ENCODE measurements at regions not wholly inside any gene's neighbourhood (a gene's known extent, or its start where the extent isn't known, plus 50 kb on each side); places are given as distances from the start of the nearest gene placed in this dataset.

DNA sequence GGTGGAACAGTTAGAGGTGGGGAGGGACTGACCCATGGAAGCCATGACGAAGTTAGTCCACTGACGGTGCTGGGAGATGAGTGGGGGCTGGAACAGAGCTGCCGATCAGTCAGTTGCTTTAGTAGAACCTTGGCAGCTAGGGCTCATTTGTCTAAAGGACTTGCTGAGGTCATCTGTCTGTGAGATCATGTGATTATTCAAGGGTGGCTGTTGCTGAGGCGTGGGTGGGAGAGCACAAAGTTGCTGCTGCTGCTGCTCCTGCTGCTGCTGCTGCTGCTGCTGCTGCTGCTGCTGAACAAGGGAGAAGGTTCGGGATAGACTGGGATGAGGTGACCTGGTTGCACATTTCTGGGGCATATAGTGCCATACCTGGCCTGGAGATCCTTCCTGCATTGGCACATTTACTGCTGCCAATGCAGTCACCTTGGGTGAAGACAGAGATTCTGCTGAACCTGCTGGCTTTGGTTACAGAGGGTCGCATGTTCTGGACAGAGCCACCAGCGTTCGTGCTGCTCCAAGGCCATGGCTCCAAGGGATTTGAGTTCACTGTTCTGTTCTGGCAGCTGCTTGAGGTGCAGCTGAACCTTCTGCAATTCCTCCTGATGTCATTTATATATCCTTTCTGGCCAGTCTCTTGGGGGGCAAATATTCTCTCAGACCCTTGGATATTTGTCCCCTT is 840.5 kb downstream of the HACE1 start:
- no peak for DNase-seq

DNA sequence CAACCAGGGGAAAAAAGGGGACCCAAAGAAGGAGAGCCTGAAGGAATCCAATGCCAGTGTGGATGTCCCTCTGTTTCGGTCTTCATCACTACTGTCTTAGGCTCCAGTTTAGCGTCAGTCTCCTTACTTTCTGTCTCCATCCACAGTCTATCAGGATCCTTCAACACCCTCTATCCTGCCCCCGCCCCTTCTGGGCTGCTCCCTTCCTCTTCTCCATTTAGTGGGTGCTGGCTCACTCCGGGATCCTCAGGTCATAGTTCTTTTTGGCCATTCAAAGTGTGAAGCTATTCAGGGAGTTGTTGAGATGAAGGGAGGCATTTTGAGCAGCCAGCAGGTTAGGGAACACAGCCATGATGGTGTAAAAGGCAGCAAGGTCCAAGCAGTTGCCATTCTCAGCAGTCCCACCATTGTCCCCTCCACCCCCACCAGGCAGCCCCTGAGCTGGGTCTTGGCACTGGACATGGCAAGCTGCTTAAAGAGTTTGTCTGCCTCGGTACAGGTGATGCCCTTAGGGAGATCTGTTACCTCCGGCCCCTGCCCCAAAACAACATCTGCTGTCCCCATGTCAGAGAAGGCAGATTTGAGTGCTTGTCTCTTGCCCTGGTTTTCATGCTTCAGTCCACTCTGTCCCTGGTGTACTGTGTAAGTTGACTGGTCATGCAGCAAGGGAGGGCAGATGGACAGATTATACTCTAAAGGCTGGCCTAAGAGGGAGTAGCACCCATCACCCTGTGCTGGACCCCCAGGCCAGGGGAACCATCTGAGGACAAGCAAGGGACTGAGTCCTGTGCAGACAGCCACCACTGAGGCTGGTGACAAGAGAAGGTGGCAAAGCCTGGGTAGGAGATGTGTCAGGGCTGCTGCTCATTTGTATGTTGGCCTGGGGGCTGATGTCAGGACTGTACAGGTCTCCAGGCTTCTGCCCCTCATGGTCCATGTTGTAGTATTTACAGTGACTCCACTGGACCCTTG is 842.0 kb downstream of the HACE1 start:
- no peak for DNase-seq

DNA sequence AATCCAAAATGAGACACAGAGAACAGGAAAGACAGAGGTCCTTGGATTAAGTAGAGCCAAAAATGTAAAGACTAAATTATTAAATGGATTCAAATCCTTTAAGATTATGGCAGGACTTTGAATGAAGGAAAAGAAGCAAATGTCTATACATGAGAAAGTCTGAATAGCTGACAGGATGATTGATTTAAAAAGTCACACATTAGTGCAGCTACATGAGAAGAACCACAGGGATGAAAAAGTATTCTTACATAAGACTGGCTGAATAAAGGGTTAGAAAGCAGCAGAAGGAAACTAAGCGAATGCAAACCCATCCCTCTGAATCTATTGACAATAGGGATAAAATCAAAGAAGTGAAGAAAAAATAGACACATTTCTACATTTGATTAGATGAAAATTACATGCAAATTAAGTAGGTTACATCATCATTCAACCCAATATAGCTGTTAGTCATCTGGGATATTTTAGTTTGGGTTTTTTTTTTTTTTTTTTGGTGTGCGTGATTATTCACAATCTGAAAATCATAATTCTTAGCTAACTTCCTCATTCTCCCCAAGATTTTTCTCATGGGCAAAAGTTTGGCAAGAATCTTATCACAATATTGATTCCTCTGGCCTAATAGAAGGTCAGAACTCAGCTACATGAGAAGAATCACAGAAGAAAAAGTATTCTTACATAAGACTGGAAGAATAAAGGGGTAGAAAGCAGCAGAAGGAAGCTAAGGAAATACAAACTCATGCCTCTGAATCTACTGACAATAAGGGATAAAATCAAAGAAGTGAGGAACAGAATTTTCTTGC is 845.4 kb downstream of the HACE1 start:
- DNase-seq = no peak

DNA sequence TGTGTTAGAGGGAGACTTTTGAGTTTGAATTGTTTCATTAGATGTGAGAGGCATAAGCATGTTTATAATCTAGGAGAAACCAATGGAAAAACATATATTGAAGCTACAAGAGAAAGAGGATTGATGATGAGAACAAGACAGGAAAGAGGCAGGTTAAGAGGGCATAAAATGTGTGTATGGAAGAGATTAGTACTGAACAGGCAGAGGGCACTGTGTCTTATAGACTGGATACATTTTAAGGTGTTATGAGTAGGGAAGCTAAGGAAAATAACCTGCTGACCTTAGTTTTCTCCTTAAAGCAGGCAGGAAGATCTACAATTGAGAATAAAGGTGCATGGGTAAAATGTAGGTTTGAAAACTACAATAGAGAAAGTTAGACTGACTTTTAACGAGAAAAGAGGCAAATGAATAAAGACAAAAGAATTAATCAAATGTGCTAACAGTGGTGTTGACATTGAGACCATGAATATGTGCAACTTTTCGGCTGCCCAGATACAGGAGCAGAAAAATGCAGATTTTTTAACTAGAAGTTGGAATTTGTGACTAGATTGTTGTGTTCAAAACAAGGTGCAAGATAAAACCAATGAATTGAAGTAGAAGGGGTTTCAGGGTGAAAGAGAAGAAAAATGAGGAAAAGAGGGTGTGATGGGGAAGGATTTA is 846.3 kb downstream of the HACE1 start:
- DNase-seq = no peak

DNA sequence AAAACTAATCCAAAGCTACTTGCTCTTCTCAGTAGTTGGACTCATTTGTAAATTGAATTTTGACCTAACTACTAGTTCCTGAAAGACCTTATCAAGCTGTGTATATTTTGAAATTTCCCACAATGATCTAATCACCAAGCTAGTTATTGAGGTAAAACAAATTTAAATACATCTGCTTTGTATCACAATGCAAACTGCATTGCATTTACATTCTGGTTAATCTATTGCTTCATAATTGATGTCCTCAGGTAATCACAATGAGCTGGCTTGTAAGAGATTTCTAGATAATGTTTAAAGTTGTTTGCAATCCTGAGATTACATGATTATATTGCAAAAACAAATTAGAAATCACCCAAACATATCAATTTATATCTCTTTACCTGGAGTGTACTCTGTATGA is 848.8 kb downstream of the HACE1 start:
- no peak for DNase-seq

DNA sequence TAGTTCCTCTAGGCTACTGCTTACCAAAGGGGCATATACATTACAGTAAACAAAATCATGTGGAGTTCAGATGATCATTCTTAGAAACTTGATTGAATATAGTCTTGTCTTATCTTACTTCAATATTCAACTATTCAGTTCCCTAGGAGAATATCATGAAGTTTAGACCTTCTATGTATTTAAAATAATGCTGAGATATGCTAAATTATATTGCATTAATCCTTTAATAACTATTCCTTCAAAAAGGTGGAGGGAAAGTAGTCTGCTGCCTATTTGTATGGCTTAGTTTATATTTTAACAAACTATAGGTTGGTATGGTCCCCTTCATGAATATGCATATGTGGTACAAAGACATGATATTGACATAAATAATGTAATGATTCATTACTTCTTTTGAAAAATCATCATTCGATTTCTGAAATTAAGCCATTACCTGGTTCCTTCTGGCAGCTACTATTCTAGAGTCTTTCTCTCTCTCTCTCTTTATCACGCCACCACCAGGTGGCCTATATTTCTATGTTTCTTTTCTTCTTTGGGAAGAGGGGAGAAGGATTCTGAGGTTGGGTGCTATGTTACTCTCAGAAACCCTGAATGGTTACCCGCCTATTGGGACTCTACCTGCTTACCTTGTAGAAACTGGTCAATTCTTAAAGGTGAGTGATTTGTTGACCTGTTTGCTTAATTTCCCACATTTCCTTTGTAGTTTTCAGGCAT is 855.8 kb downstream of the HACE1 start:
- no peak for DNase-seq

DNA sequence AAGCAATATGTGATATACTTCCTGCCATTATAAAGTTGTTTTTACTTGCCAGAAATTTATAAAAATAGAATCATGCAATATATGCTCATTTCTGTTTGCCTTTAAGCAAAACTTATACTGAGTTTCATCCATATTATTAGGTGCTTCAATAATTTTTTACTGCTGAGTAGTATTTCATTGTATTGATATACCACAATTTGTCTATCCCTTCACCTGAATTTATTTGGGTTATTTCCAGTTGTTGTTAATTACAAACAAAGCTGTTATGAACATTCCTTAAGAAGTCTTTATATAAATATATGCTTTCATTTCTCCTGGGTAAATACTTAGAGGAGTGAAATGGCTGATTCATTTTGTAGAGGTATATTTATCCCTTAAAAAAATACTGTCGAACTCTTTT is 864.1 kb downstream of the HACE1 start:
- DNase-seq = no peak

DNA sequence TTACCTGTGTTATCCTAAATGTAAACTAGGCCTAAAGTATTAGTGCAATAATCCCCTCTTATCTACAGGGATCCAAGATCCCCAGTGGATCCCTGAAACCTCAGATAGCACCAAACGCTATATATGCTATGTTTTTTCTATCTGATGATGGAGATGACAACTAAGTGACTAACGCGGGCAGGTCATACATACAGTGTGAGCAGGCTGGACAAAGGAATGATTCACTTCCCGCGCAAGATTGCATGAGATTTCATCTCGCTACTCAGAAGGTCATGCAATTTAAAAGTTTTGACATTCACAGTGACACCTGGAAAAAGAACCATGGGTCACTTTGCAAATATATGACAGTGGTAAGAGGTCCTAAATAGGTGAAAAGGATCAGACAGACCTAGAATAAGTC is 875.9 kb downstream of the HACE1 start:
- DNase-seq = no peak

DNA sequence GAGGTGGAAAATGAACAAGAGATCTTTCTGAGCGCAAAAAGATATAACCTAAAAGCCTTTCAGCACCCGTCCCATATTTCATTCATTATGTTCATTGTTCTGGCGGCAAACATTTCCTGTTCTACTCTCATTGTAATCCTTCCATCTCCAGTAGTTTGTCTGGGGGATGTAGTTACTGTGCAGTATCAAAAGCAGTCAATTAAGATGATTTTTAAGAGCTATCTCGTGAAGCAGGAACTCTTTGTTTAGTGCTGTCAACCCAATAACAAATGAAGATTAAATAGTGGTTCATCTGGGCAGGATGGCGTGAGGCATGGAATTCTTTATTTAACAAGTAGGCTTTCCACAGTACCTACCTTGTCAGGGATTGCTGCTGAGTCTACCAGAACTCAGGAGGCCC is 876.7 kb downstream of the HACE1 start:
- no peak for DNase-seq

DNA sequence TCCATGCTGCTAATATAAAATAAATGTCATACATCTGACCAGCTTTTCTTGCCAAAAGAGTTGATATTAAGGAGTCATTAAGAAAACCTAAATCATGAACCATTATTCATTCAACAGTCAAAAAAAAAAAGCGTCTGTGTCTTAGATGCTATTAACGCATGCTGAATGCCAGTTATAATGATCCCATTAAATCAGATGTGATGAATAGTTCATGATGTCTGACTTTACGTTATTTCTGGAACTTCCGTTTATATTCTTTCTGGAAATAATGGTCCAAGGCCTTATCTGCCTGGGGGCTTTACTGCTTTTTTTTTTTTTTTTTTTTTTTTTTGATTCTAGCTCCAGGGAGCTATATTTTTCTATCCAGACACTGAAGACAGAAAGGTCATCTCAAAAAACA is 877.1 kb downstream of the HACE1 start:
- no peak for DNase-seq

DNA sequence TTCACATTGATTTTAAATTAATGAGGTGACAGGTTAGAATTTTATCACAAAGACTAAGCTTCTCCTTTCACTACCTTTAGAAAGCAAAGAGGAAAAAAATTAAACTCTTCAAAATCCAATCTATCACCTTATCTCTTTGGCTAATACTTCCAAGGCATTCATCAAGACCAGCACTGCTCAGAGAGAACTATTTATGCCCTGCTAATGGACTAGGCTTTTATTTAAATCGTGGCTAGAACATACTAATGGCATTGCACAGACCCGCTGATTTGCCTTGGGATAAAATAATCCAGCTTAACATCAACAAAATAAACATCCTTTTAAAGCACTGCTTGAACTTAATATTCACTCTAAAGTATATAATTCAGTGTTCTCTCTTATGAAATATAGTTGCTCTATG is 880.4 kb downstream of the HACE1 start:
- DNase-seq = no peak

DNA sequence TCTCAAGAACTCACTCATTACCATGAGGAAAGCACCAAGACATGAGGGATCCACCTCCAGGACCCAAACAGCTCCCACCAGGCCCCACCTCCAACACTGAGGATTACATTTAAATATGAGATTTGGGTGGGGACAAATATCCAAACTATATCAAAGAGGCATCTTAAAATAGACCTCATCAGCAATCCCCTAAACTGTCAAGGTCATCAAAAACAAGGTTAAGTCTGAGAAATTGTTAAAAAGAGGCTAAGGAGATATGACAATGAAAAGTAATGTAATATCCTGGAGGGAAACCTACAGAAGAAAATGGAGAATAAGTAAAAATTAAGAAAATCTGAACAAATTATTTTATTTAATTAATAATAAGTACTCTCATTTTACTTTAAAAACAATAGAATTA is 922.3 kb downstream of the HACE1 start:
- DNase-seq = no peak

DNA sequence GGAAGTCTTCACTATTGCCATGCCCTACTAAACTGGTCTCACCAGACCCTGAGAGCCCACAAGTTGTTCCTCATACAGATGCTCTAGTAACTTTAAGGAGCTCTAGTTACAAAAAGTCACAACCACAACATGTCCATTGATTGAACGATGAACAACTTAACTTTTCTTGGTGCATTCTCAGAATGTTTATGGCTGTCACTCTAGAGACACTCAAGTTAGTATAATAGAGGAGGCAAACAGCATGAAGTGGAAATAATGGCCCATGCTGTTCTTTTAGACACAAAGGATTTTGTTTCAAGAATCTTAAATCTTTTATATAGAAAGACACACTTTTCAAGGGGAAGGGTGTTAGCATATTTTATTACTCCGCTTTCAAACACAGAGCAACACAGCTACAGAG is 934.4 kb downstream of the HACE1 start:
- DNase-seq = no peak

DNA sequence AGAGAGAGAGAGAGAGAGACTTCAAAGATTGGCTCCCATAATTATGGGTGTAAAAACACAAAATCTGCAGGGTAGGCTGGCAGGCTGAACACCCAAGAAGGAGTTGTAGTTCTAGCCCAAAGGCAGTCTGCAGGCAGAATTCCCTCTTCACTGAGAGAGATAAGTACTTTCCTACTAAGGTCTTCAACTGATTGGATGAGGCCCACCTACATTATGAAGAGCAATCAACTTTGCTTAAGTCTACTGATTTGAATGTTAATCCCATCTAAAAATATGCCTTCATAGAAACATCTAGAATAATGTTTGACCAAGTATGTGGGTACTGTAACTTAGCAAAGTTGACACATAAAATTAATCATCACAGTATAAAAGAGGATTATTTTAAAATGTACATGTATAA is 949.7 kb downstream of the HACE1 start:
- DNase-seq = no peak

DNA sequence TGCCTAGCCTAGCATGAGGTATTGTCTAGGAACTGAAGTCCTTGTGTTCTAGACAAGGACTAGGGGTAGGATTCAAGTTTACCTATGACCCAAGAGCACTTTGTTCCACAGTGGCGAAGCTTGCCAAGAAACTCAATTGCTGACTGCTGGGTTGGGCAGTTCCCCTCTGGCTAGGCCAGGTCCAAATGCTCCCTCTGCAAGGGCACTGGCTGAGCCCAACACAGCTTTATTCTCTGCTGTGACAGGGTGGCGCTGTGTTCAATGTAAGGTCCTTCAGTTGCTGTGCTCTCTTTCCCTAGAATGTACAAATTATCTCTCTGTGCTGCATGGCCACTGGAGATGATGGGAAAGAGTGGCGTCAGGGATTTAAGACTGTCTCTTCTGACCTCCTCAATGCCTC is 950.8 kb downstream of the HACE1 start:
- no peak for DNase-seq

DNA sequence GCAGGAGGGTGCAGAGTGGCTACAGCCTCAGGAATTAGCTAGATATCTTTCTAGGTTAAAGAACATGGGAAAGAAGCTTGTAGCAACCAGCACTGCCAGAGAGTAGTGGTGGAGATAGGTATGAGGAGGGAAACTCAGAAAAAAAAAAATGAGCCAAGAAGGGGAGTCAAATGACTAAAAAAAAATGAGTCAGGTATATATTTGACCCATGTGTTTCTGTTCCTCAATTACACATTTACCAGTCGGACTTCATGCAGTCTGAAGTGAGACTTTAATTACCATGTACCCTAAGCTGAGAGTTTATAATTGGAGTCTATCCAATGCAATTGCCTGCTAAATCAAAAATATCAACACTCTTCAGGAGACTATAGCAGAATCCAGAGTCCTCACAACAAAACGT is 964.6 kb downstream of the HACE1 start:
- DNase-seq = no peak

DNA sequence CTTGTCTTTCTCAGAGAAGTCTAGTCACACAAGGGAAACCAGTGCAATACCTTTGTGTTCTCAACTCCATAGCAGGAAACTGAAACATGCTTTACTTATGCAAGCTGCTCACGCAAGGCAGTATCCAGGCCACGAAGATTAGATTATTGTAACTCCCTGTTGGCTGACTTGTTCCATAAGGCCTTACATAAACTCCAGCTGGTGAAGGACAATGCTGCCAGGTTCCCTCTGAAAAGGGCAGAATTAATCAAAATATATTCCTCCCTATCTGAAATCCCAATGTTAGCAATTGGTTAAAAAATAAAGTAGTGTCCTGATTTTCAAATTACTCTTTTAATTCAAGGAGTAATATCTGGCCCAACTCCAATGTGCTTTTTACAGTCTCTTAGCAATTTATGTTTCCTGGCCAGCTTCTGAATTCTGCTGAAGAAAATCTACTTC is 966.6 kb downstream of the HACE1 start:
- DNase-seq = no peak

DNA sequence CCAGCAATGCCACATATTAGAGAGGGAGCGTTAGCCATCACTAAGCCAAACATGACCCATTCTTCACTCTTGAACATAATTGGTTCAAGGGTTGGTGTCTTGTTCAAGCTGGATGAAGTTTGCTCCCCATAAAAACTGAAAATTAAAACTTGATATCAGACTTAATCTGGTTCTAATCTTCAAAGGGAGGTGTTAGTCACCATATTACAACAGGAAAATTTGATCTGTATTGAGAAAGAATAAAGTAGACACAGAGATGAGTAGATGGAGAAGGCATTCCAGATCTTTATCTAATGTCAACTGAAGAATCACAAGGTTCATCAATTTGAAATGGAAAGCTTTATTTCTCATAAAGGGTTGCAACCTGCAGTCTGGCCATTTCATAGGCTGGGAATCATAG is 972.8 kb downstream of the HACE1 start:
- DNase-seq = no peak

DNA sequence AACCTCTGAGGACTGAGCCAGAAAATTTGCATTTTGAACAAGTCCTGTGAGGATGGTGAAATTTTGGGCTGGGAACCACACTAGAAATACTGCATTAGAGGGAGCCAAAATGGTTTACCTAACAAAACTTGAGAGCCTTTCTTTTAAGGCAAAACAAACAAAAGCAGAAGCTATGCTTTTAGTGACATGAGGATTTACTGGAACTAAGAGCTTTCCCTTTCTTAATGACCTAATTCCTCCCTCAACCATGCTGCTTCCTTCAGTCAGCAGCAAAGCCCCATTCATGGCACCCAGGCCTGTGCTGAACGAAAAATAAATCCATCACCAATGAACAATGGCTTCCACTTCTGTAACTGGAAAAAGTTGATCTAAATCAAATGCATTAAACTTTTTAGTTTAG is 974.3 kb downstream of the HACE1 start:
- DNase-seq = no peak

DNA sequence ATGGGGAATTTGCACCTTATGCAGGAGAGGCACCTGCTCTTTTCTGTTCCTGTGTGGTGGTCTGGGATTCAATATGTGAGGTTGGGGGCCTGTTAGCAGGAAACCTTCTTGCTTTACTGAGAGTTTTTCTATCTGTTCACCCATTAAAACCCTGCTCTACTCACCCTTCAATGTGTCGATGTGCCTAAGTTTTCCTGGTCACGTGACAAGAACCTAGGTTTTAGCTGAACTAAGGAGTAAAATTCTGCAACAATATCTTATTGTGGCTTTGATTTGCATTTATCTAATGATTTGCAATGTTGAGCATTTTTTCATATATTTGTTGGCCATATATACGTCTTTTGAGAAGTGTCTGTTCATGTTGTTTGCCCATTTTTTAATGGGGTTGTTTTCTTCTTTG is 979.9 kb downstream of the HACE1 start:
- no peak for DNase-seq

DNA sequence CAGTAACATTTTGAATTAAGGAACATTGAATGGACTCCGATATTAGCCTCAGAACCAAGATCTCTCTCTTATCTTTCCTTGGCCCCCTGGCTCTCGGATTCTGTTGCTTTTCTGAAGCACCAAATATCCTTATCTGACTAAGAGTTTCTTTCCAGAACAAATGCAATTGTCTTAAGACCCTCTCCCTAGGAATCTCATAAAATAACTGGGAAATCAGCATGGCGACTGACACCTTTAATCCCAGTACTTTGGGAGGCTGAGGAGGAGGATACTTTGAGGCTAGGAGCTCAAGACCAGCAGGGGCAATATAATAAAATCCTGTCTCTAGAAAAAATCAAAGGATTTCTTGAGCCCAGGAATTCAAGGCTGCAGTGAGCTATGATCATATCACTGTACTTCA is 984.5 kb downstream of the HACE1 start:
- DNase-seq = no peak

DNA sequence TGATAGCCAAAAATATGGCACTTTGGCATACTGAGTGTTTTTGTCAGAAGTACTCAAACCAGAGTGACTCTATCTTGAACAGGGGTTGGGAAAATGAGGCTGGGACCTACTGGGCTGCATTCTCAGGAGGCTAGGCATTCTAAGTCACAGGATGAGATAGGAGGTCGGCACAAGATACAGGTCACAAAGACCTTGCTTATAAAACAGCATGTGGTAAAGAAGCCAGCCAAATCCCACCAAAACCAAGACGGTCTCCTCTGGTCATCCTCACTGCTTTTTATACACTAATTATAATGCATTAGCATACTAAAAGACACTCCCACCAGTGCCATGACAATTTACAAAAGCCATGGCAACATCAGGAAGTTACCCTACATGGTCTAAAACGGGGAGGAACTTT is 985.1 kb downstream of the HACE1 start:
- DNase-seq = no peak

Measured in NCI-H146 (cell line).